HG03196 (cell line): ENCODE measurements at regions not wholly inside any gene's neighbourhood (a gene's known extent, or its start where the extent isn't known, plus 50 kb on each side); places are given as distances from the start of the nearest gene placed in this dataset.
"Not testable (repeated sequence)": the region's sequence is repeated elsewhere in the genome, so short reads cannot be mapped to it uniquely, and the experiment has no call there.

Experiments used
- ATAC-seq: cut with Tn5 transposase; IDR thresholded peaks from one replicate; pipeline ENCODE4 v1.9.1; 2021; ENCODE audit not compliant: unreplicated experiment

DNA sequence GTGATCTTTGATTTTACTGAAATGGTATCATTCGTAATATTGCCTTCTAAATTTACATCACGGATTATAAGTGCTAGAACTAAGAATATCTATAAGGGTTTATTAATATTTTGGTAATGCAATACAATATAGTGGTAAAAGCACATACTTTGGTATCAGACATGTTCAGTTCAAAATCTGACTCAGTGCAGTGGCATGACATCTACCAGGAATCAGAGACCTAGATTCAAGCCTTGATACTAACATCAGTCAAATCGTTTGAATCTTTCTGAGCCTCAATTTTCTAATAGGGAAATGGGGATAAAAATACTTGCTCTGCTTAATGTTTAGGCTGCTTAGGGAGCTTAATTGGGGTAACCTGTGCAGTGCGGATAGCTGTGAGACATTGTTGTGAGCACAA is 488.0 kb downstream of the BCKDHB start:
- no peak for ATAC-seq

DNA sequence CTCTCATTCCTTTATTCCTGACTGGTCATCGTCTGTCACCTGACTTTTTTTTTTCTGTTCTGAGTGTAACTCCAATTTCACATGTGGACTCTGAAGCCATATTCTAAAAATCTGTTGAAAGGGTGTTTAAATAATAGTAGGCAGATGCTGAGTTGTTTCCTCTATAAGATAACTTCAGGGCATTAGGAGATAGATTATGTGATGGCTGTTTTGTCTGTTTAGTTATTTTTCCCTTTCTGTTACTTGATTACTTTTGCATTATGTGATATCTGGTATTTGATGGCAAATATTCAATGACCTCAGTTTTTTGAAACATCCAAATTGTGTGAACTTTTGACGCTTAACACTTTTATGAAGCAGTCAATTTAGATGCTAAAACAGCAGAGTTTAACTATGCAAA is 486.0 kb downstream of the BCKDHB start:
- ATAC-seq: no peak

DNA sequence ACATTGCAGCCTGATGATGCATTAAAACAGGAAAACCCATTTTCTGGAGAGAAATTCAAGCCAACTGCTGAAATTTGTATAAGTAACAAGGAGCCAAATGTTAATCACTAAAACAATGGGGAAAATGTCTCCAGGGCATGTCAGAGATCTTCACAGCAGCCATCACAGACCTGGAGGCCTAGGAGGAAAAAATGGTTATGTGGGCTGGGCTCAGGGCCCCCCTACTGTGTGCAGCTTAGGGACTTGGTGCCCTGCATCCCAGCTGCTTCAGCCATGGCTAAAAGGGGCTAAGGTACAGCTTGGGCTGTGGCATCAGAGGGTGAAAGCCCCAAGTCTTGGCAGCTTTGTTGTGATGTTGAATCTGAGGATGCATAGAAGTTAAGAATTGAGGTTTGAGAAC is 479.8 kb downstream of the BCKDHB start:
- no peak for ATAC-seq

DNA sequence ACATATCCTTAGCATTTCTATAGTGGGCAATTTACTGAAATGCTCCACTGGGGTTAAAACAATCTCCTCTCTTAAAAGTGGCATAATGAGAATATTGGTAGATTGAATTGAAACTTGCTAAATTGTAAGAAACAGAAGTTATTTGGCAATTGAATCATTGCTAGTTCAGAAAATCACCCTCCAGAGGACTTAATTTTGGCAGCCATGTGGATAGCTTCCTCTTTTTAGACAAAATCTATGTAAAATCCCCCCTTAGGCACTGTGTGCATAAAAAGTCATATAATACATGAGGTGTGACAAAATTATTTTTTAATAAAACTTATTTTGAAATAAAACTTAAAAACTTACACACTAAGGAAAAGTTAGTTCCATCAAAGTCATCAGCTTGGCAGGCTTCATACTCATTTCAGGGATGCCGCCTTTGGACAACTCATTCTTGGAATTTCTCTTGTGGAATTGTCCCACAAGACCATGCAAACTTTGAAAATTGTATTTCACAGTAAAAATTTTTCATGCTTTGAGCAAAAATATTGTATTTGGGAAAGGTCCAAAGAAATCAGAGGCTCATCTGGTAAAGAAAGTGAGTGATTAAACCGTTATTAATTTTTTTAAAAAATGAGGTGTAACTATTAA is 473.0 kb downstream of the BCKDHB start:
- ATAC-seq: no peak

DNA sequence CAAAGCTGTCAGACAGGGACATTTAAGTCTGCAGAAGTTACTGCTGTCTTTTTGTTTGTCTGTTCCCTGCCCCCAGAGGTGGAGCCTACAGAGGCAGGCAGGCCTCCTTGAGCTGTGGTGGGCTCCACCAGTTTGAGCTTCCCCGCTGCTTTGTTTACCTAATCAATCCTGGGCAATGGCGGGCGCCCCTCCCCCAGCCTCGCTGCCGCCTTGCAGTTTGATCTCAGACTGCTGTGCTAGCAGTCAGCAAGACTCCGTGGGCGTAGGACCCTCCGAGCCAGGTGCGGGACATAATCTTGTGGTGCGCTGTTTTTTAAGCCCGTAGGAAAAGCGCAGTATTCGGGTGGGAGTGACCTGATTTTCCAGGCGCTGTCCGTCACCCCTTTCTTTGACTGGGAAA is 466.8 kb downstream of the BCKDHB start:
- not testable (repeated sequence) for ATAC-seq

DNA sequence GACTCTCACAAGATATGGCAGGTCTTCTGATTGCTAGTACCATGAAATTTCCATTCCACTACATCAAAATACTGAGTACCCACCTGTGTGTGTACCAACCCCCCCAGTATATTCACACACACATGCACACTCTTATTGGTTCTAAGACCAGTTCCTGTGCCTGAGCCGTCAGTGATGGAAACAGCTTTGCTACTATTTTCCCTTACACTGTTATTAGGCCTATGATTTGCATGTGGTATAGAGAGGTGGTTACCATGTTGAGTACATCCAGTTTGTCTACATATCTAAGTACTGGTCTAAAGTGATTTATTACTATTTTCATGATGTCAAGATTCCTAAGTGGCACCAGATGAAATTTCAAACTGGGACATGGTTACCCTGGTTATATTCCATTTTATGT is 459.9 kb downstream of the BCKDHB start:
- no peak for ATAC-seq

DNA sequence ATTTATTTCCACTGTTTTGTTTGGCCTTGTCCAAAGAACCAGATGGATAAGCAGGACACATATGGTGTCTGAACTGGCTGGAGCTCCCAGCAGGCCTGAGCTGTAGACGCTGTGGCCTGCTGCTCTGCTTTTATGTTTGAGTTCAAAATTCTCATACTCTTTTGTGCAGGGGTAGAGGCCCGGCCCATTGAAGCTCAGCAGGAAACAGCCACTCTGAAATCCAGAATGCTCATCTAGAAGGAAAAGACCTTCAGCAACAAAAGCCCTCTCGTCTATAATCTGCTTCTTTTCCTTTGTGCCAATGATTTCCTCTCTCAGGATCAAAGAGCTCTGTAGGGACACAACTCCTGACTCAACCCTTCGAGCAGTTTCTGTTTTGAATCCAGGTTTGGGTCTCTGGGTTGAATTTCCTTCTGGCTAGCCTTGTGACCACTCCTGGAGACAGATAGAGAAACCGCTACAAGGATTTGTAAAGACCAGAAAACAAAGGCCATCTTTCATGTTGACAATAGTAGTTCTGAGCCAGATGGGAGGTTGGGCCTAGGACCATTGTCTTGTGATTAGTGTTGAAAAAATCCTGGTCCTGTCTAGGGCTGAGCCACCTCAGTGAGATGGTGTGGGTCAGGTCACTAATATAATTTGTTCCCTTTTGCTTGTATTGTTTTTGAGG is 446.7 kb downstream of the BCKDHB start:
- no peak for ATAC-seq

DNA sequence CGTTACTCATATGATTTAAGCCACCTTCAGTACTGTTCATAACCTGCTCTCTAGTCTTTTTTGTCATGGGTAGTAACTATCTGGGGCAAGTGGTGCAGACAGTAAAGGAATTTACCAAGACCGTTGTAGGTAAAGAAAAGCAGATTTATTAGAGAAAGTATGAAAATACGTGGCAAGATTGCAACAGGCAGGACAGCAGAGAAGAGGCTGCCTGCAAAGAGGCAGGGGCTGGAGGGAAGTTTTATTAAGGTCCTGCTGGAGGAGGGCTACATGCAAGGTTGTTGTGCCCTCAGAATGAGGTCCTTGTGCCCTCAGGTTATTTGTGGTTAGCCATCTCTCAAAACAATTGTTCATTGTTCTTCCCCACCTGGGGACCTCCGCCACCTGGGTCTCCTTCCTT is 444.3 kb downstream of the BCKDHB start:
- no peak for ATAC-seq

DNA sequence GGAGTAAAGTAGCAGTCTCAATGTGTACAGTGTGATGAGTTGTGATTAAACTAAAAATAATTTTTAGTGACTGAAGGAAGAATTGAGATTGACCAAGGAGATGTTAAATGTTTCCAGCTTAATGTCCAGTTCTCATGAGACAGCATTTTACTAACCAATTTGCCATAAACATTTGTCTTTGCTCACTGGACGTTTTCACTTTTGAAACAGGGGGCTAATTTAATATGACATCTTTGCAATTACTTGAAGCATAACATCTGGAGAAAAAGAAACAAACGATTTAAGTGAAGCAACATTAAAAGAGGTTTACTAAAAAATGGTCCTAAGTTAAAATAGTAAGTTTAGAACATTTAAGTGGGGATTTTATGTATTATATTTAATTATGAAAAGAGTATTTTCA is 443.8 kb downstream of the BCKDHB start:
- no peak for ATAC-seq

DNA sequence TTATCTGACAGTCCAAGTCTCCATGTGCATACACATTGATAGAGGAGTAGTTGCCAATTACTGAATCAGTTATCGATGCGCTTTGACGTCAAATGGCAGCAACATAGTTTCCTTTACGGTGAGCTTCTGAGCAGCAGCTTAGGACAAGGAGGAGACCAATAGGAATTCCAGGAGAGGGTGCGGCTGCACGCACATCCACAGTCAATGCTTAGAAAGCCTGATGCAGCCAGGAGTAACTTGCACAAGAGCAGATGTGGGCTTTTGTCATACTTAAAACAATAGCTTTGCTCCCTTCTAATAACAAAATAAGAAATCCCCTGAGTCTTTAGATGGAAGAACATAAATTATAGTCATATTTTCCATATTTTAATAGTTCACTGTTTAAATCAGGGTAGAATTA is 442.1 kb downstream of the BCKDHB start:
- no peak for ATAC-seq

DNA sequence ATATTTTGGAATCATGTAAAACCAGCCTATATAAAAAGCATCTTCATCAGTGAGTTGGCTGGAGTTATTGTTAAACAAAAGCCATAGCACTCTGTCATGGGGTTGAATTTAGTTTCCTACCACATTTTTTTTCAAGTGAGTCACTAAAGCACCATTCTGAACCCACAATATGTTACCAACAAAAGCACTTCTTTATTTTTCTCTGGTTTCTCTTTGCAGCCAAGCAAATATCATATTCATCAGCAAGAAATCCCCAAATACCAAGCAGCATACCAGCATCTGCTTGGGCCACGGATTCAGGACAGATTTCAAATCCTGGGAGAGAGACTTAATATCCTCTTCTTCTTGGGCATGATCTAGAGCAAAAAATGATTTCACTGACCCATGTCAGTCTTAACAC is 441.4 kb downstream of the BCKDHB start:
- no peak for ATAC-seq

DNA sequence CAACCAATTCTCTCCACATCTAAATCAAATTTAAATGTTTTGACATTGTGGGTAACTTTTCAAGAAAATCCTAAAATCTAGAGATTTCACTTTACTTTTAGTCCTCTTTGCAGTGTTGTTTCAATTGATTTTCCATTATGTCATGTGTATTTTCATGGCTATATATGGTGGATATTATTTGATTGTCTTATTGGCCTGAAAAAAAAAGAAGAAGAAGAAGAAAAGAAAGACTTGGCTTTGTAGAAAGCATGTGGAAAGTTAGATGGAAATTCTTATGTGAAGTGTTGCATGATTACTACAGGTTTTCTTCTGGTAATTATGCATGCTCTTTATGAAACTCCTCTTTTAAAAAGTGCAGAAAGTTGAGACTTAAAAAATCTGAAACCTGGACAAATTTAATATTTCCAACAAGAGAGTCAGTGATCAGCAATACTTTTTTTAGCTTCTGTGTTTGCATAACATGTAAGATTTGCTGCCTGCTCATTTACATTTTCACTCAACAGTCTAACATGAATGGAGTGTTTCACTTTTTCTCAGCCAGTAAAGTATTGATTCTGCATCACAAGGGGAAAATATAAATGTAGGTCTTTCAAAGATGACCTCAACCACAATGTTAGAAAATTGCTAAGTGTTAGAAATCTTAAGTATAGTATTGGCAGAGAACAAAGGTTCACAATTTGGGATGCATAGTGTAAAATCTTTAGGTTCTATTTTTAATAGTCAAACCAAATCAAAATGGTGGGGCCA is 438.7 kb downstream of the BCKDHB start:
- ATAC-seq: no peak

DNA sequence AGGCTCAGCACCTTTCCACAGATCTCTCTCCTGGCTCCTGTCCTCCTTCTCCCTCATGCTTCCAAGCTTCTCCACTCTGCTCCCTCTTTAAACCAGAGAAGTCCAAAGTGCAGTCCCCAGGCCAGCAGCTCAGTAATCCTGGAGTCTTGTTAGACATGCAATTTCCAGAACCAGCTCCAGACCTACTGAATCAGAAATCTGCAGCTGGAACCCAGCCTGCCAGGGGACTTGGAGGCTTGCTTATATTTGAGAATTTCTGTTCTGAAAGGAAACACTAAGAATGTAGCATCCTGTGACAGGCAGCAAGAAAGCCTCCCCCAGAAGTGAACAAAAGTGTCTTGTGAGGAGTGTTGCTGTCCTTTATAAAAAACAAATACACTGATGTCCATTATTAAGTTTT is 438.1 kb downstream of the BCKDHB start:
- no peak for ATAC-seq

DNA sequence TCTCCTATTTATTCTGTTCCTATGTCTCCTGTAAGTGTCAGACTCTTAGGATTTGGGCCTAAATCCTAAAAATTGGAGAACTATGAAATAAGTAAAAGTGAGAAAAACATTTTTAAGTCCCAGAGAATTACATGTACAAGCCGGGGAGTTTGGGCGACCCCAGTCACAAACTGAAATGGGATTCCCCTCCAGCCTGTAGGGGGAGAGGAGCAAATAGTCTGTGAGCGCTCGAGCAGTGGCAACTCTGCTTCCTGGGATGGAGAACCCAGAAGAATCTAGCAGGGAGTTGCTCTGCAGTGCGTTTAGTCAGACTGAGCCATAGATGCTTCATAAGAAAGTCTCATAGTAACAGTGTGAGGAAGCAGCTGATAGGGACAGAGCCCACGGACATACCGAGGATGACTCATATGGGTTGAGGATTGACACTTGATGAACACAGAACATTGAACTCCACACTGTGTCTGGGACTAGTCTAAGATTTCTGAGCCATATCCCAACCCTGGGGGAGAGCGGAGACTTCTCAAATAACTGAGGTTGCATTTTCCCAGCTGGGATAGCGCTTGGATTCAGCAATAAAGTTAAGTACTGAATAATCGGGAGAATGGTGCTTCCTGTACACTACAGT is 437.2 kb downstream of the BCKDHB start:
- ATAC-seq: no peak

DNA sequence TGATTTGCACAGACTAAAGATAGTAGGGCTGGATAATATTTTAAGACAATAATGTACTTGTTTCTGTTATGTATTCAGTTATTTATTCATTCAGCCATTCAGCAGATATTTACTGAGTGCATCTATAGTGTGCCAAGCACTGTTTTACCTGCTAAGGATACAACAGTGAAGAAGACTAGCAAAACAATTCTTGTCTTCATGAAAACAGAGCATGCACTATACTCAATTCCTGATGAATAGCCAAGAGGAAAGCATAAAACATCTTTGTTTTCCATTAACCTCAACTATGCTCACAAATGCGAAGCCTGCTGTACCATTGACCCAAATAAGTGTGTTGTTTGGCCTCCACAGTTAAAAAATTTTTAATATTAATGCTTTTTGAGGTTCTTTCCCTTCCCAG is 436.7 kb downstream of the BCKDHB start:
- ATAC-seq: no peak

DNA sequence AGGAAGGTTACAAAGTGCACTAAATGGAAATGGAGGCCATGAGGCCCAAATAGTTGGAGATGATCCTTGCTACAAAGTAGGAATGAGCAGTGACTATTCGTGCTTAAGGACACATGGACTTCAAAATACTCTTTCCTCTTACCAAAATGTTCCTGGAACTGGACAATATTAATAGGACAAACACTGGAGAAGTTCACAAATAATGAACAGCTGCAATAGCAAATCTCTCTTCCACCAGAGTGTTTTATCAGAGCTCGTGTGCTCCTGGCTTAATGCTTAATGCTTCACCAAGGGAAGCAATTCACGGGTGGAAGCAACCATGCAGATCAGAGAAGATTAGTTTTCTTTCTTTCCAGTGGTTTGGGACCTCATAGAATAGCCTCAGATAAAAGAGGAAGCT is 435.4 kb downstream of the BCKDHB start:
- ATAC-seq: no peak

DNA sequence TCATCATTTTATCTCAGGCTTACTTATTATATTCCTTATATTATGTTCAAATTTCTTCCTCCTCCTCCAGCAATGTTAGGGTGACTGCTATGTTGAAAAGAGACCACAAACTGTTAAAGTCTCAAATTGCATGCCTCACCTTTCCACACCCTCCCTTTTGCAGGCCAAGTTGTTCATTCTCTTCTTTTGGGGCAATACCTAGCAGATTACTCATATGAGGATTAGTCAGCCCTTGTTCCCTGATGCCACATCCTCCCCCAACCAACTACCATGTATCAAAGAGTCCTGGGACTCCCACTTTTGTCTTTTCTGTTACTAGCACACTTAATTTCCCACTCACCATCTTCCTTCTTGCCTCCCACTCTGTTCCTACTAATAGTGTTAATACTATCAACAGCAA is 434.7 kb downstream of the BCKDHB start:
- ATAC-seq: peak; percentile 45

DNA sequence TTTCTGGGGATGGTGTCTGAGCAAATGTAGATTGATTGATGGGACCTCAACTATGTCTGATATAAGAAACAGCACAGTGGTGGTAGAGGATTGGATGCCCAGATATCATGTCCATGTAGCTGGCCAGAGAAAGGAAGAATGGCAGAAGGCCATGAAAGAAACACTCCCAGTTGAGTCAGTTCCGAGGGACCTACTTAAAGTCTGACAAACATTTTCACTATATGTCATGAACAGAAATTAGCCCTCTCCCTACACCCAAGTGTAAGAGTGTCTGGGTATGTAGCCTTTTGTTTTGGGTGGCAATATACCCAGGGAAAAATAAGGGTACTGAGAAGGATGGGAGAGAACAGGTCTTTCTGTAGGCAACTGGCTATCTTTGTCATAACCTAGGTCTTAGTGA is 434.2 kb downstream of the BCKDHB start:
- ATAC-seq: no peak

DNA sequence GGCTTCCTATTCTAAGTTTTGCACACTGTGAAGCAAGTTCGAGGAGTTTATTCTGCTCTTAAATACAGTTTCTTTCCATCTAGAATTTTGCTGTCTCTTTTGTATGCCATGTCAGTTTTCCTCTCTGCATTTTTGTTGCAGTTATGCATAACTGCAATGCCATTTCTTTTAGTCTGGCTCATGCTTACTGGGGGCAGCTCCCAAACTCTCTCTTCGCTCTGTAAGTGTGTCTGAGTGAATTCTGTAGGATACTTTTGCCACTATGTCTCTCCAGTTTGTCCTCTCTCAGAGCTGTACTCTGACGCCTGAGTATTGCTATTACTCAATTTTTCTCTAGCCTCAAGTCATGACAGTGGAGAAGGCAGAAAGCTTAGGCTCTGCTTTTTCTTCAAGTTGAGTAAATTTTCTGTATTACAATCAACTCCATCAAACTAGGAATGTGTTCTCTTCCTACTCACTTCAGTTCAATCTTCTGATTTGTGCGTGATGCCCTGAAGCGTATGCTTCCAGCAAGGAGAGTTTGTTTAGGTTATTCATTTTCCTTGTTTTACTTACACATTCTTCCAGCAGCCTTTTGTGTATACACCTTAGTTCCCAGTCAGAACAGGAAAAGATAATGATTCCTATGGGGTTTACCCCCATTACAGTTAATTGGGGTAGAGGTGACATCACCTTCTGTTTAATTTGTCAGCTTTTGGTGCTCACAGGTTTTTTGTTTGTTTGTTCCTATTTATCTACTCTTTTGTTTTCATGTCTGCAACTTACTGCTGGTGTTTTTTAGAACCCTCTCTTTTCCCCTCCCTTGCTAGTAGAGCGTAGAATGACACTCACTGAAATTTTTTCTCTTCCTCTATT is 430.9 kb downstream of the BCKDHB start:
- no peak for ATAC-seq

DNA sequence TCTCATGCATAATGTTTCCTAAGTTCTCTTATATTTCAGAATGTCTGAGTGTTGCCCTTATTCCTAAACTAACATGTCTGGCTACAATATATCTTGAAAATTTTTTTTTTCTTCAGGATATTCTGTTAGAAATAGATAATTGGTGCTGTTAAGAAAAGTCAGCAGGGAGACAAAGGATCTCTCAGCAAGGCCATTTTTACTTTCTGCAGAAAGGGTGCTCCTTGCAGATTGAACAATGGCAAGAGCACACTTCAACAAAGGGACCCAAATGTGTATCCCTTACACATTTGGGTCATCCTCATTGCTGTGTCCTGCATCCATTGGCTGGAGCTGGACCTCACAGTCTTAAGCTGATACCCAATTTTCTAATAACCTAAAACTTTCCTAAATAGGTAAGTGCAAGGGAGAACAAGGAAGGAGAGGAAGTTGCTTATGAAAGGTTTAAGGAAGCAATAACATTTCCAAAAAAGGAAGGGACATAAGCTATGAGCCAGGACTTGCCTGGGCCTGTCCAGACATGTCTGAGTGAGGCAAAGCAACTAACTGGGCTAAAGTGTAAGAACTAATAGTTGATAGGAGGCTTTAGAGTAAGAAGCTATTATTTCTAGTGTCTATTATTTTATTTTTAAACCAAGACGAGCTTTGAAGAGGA is 429.6 kb downstream of the BCKDHB start:
- no peak for ATAC-seq
